ENCODE measurements at regions not wholly inside any gene's neighbourhood (a gene's known extent, or its start where the extent isn't known, plus 50 kb on each side); places are given as distances from the start of the nearest gene placed in this dataset.
"Not testable (repeated sequence)": the region's sequence is repeated elsewhere in the genome, so short reads cannot be mapped to it uniquely, and the experiment has no call there.

- ATAC-seq: no peak
These were observed 554.1 kb downstream of the KCTD12 start for GRCh38 chr13:76331943-76332712.

- ATAC-seq: no peak
These were observed 555.4 kb downstream of the KCTD12 start for GRCh38 chr13:76330761-76331160.

DNA sequence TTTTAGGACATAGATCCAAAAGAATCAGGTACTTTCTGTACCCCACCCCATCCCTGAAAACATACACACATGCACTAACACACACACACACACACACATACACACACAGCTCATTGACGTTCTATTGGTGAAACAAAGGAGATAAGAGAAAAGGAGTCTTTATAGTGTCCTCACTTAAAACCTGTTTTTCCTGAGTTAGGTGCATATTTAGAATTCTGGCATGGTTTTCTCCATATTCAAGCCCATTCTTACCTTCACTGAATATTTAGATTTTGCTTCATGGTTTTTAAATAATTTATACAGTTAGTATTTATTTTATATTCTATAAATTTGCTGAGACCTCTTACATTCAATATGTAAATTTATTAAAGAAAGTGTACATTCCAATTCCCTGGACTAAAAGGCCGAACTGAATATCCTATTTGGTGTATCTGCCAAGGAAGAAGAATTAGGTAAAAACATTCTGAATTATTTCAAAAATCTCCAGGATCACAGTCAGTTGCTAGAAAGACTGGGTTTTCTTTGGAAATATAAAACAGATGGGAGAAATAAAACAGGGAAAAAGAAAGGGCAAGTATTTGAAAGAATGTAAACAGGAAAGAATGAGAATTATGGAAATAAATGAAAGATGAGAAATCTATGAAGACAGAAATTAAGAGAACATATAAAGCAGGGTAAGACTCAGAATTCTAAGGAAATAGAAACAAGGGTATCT, 556.2 kb downstream of the KCTD12 start:
- ATAC-seq: no peak

- no peak for ATAC-seq
These were observed 557.2 kb downstream of the KCTD12 start for GRCh38 chr13:76329004-76329403.

DNA sequence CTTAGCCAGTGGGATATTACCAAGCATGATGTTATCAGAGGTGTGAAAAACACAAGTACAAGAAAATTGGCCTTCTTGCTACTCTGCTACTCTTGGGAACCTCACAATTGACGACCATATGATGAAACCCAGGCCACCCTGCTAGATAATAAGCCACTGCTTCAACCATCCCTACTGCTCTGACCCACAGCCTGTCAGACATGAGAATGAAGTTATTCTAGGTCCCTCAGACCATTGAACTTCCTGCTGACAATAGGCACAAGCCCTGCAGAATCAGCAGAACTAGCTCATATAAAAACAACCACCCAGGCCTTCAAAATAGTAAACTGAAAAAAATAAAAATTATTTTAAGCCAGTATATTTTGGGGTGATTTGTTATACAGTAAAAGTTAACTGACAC, 559.9 kb downstream of the KCTD12 start:
- no peak for ATAC-seq

- no peak for ATAC-seq
These were observed 566.3 kb downstream of the KCTD12 start for GRCh38 chr13:76319921-76320320.

- no peak for ATAC-seq
These were observed 569.1 kb downstream of the KCTD12 start for GRCh38 chr13:76316998-76317527.

DNA sequence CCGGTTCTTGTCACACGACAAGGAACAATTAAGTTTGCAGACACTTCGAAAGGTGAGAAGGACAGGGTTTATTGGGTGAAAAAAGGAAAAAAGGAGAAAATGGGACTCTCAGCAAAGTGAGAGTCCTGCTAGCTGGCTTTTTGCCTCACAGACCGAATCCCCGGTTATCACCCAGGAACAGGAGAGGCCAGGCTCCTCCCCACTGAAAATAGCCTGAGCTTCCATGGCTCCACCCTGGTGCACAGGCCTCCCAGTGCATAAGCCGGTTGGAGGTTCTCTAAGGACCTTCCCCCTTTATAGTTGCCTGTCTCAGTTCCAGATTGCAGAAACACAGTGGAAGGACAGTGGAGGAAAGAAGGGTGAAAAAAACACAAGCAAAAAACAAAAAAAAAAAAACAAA, 571.7 kb downstream of the KCTD12 start:
- ATAC-seq: no peak

- ATAC-seq: no peak
These were observed 579.1 kb downstream of the KCTD12 start for GRCh38 chr13:76307142-76307541.

GRCh38 chr13:76300688-76301087, 585.5 kb downstream of the KCTD12 start:
- ATAC-seq: no peak

- no peak for ATAC-seq
These were observed 588.9 kb downstream of the KCTD12 start for GRCh38 chr13:76297331-76297730.

DNA sequence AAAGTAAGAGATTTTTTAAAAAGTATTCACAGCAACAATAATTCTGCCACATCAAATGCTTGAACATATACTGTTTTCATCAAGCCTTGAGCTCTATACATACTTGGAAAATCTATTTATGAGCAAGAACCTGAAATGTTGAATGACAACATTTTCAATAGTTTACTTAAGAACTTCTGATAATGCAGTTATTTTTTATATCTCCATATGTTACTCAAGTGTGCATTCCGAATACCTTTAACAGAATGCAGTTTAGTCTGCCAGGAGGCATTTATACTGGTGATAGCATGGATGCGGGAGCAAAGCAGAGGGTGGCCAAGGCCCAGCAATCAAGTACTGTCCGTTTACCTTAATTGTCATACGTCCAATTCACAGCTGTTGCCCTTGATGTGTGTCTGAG, 589.5 kb downstream of the KCTD12 start:
- ATAC-seq: no peak

- ATAC-seq: not testable (repeated sequence)
These were observed 591.2 kb downstream of the KCTD12 start for GRCh38 chr13:76295020-76295419.

- no peak for ATAC-seq
These were observed 592.5 kb downstream of the KCTD12 start for GRCh38 chr13:76293751-76294150.

DNA sequence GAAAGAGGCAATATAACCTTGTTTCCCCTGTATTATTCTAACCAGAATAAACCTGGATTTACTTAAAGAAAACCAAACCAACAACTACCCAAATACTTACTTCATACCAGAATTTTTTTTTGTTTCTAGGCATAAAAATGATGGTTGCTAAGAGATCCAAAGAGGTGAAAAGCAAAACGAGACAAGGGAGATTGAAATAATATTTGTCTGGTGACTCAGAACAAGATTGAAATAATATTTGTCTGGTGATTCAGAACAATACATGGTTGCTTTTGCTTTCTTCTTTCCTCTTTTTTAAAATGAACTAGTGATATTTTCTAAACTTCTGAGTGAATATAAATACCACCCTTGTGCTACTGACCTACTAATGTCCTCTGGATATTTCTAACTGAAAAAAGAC, 592.9 kb downstream of the KCTD12 start:
- ATAC-seq: no peak

DNA sequence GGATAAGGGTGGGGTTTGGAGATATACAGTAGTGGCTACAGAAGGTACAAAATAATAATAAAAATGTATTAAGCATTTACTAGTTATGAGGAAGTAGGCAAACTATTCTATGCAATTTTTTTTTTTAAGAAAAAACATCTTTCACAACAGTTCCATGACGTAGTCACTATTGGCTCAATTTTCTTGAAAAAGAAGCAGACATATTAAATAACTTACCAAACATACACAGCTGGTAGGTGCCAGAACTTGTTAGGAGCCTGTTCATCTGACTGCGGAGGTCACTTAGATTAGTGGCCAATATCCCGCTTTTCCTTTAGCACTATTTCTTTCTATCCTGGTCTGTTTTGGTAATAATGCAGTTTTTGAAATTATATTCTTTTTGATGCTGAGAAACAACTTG, 593.5 kb downstream of the KCTD12 start:
- no peak for ATAC-seq

DNA sequence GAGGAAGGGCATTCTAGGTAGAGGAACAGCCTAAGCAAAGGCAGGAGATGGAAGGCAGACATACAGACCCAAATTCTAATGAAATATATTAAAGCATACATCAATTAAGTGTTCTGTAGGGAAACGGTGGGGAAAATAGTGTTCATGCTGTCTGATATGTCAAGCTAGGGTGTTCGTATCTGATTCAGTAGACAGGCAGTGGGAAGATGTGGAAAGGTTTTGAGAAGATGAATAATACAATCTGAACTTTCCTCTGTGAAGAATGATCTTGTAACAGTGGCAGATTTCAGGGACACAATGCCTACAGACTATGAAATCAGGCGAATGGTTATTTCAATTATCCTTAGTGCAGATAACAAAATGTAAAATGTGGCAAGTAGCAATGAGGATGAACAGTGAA, 594.2 kb downstream of the KCTD12 start:
- ATAC-seq: no peak

- ATAC-seq: no peak
These were observed 596.6 kb downstream of the KCTD12 start for GRCh38 chr13:76289558-76289957.

DNA sequence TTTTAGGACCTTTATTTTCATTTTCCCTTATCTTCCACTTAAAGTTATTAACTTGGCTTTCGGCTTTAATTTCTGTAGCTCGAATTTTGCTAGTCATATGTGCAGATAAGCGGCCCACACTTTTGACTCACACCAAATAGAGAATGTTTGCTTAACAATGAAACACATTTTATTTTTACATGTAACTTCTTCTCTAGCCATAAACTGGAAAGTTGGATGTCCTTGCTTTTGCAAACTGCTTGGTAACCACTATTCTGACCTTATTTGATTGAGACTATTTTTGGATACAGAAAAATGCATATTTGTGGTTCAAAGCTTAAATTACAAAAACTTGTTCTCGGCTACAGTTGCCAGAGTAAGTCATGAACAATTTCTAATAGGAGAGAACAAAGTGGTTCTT, 600.0 kb downstream of the KCTD12 start:
- ATAC-seq: no peak

DNA sequence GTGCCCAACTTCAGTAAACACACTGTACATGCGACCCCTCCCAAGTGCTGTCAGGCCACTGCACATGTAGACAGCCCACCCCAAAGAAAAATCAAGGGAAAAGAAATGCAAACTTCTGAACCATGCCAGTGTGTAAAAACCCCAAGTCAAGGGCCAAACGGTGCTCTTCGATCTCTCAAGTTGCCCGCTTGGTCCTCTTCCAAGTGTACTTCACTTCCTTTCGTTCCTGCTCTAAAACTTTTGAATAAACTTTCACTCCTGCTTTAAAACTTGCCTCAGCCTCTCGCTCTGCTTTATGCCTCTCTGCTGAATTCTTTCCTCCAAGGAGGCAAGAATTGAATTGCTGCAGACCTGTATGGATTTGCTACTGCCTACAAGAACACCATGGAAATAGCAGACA, 600.7 kb downstream of the KCTD12 start:
- no peak for ATAC-seq

GRCh38 chr13:76279766-76280165, 606.4 kb downstream of the KCTD12 start:
- ATAC-seq: not testable (repeated sequence)

- ATAC-seq: no peak
These were observed 614.4 kb downstream of the KCTD12 start for GRCh38 chr13:76271728-76272232.

GRCh38 chr13:76268307-76268706, 617.9 kb downstream of the KCTD12 start:
- ATAC-seq: not testable (repeated sequence)

DNA sequence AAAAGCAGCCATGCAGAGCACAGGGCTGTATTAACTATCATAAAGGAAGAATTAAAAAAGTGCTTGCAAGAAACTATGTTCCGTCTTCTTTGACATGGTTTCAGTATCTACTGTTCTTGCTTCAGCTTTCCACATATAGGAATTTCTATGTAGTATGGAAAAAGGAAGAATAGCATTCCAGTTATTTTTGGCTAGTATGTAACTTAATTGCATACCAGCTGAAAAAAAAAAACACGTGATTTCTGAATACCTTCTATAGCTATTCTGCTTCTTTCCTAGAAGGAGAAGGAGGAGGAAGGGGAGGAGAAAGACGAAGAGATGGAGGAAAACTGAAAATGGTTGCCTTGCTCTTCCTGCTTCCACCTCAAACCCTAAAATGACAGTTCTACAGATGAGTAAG, 619.0 kb downstream of the KCTD12 start:
- no peak for ATAC-seq
